Psoas muscle (tissue), 7 donors: ENCODE measurements at regions not wholly inside any gene's neighbourhood (a gene's known extent, or its start where the extent isn't known, plus 50 kb on each side); places are given as distances from the start of the nearest gene placed in this dataset.

Source experiments
- ATAC-seq, 4 donors: fragments of 200-7000 bp; cut with Tn5 transposase; one replicate each; pipeline ENCODE4 v1.9.1; 2020; ENCODE audit warnings: moderate library complexity in 3 of 4, mild to moderate bottlenecking in 2 of 4
- DNase-seq, 2 donors: peaks; one replicate each; pipeline ENCODE4 v3.0.0-alpha.2; 2020
- H3K27ac ChIP-seq: fragments of 200-600 bp; one replicate; pipeline ENCODE4 v1.8.0; 2022
- H3K27me3 ChIP-seq, 3 donors: fragments of 200-600 bp in 1 of 3; one replicate each; pipeline versions ENCODE4 v1.6.1 to v1.8.0; 2013 to 2022; ENCODE audit warnings: low read length in 2 of 3, mild to moderate bottlenecking in 2 of 3, moderate library complexity in 1 of 3; ENCODE audit not compliant: insufficient read depth in 3 of 3
- H3K36me3 ChIP-seq, 2 donors: fragments of 200-600 bp in 1 of 2; one replicate each; pipeline versions ENCODE4 v1.6.1 to v1.8.0; 2013 to 2022; ENCODE audit warnings: low read depth in 1 of 2, mild to moderate bottlenecking in 1 of 2, moderate library complexity in 1 of 2; ENCODE audit not compliant: insufficient read depth in 1 of 2
- H3K4me1 ChIP-seq: fragments of 200-600 bp; one replicate; pipeline ENCODE4 v1.8.0; 2022
- H3K4me3 ChIP-seq: fragments of 200-600 bp; one replicate; pipeline ENCODE4 v1.8.0; 2022; ENCODE audit warnings: mild to moderate bottlenecking
- H3K9me3 ChIP-seq: fragments of 200-600 bp; one replicate; pipeline ENCODE4 v1.8.0; 2022
- CTCF ChIP-seq: fragments of 200-600 bp; IDR thresholded peaks from one replicate; pipeline ENCODE4 v1.8.0; 2022; ENCODE audit warnings: antibody characterized with exemption
- WGBS, 3 donors: extraction: QIAGEN DNeasy Blood & Tissue Kit; methylation state at CpG; one replicate each; pipeline versions ENCODE4 v1.1.6 to v1.1.7; 2013; 5-methylcytosine and 5-hydroxymethylcytosine counted together
- intact Hi-C, 2 donors: fragments of 100-400 bp; cut with DNase I; formaldehyde crosslinking; loops; one replicate each; pipeline versions ENCODE4 v1.11.0 to v1.14.2; 2022
- donor health status: healthy with polysubstance abuse.
- donor health status: DM: no; HTN: no; CAD: no; lungs with moderate emphysema.
- donor health status: Bipolar disorder and iron deficiency.
- donor health status: healthy.
- donor health status: DM: yes; HTN: yes; CAD: no.
- donor health status: DM: no; HTN: no; CAD: no.
- donor health status: DM: yes; HTN: yes; CAD: no.

- H3K4me3 ChIP-seq, result no peak overlapping the region
- no peak for TF ChIP-seq CTCF
- H3K27me3 ChIP-seq, result no peaks in the 10 kb centered on the region
- H3K27ac ChIP-seq, result no peak overlapping the region
- H3K36me3 ChIP-seq, result no peaks in the 10 kb centered on the region
- no peaks in the 10 kb centered on the region for H3K9me3 ChIP-seq
- H3K4me1 ChIP-seq, result no peaks in the 10 kb centered on the region
- DNase-seq (no peak), ATAC-seq (no peak)
- 69 to 77% (median 76%) methylated on average over 1 of the region's 1 CpG for WGBS, 3 donors
- intact Hi-C loops, result no loop called here
These were observed 868.6 kb upstream of the SEMA6D start for GRCh38 chr15:46848704-46849103.

DNA sequence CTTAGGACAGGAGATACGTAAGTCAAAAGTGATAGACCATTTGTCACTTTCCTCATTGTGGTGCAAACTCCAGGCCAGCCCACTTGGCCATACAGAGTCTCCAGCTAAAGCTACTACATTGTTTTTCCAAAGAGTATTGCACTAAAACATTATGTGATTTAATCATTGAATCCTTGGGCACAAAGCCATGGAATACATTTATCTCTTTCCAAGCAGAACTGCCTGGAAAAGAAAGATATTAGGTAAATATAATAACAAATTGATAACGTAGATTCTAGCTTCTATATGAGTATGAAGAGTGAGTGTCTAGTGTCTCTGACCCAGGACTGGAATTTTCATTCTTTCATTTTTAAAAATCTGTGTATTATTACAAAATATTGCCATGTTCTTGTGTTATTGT, 863.7 kb upstream of the SEMA6D start:
- intact Hi-C loops, result no loop called here
- Histone ChIP-seq H3K27ac (no peak overlapping the region), H3K4me1 (no peaks in the 10 kb centered on the region), H3K4me3 (no peak overlapping the region), H3K9me3 (no peaks in the 10 kb centered on the region), H3K36me3 (no peaks in the 10 kb centered on the region), H3K27me3 (no peaks in the 10 kb centered on the region)
- DNase-seq (no peak), ATAC-seq (no peak)
- no peak for TF ChIP-seq CTCF
- WGBS, 3 donors, result 70 to 76% (median 74%) methylated on average over 2 of the region's 2 CpGs

DNA sequence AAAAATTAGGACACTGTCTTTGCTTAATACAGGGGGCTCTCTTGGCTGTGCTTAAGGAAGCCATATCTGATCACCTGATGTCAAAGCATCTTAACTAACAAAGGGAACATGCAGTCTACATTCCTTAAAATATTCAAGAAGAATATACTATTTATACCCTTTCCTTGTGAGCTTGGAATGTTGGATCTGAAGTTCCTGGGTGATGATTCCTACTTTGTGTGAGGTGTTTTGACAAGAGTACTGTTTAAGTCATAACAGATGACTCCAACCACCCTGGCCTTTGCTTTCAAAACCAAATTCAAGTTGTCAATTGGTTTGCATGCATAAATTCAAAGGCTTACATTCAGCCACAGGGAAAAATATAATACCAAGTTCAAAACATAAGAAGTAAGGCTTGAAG, 862.7 kb upstream of the SEMA6D start:
- H3K27ac ChIP-seq, result no peak overlapping the region
- TF ChIP-seq CTCF, result no peak

DNA sequence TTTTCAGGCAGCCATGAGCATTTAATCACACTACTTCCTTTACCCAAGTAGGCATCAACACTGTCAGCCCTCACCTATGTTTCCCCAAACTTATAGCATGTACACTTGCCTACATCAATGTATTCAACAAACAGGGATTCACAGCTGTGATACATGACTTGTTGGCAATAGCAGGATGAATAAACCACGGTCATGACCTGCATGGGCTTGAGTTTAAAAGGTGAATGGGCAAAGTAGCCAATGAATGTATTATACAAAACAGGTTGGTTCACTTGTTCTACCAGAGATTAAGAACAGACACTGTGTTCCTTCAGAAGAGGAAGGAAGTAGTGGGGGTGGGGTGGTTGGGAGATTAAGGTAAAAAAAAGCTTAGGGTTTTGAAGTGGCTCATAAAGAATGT, 861.9 kb upstream of the SEMA6D start:
- DNase-seq (no peak), ATAC-seq (no peak)
- Histone ChIP-seq H3K9me3 (no peaks in the 10 kb centered on the region), H3K4me1 (no peaks in the 10 kb centered on the region), H3K27me3 (no peaks in the 10 kb centered on the region), H3K36me3 (no peaks in the 10 kb centered on the region), H3K4me3 (no peak overlapping the region), H3K27ac (no peak overlapping the region)
- no peak for TF ChIP-seq CTCF
- WGBS, 3 donors, result 55 to 63% (median 61%) methylated on average over 1 of the region's 1 CpG
- intact Hi-C loops, result no loop called here

More for the DNA sequence above, 862.7 kb upstream of the SEMA6D start:
- H3K4me1 ChIP-seq, result no peaks in the 10 kb centered on the region
- H3K36me3 ChIP-seq, result no peaks in the 10 kb centered on the region
- no peak overlapping the region for H3K4me3 ChIP-seq
- ATAC-seq (no peak), DNase-seq (no peak)
- no peaks in the 10 kb centered on the region for H3K9me3 ChIP-seq
- intact Hi-C loops, result no loop called here
- H3K27me3 ChIP-seq, result no peaks in the 10 kb centered on the region

GRCh38 chr15:46856839-46857502, 860.3 kb upstream of the SEMA6D start:
- no peak for DNase-seq
- no peaks in the 10 kb centered on the region for H3K27me3 ChIP-seq
- H3K4me1 ChIP-seq, result no peaks in the 10 kb centered on the region
- no peak for TF ChIP-seq CTCF
- no peak for ATAC-seq
- no peak overlapping the region for H3K27ac ChIP-seq
- H3K9me3 ChIP-seq, result no peaks in the 10 kb centered on the region
- 42 to 46% (median 43%) methylated on average over 6 of the region's 6 CpGs for WGBS, 3 donors
- no peak overlapping the region for H3K4me3 ChIP-seq
- H3K36me3 ChIP-seq, result no peaks in the 10 kb centered on the region
- intact Hi-C loops, result no loop called here
